HepG2 (cell line): ENCODE measurements at regions not wholly inside any gene's neighbourhood (a gene's known extent, or its start where the extent isn't known, plus 50 kb on each side); places are given as distances from the start of the nearest gene placed in this dataset.

Experiments
- ATAC-seq: fragments of 200-7000 bp; cut with Tn5 transposase; 3 replicates; pipeline ENCODE4 v1.9.1; 2020; ENCODE audit warnings: mild to moderate bottlenecking, moderate library complexity
- BruUV-seq: library from RNA; stranded (reverse); fragments of 400-500 nt; replicated peaks from 2 replicates; lab custom pipeline; 2021; lab: Mats Ljungman, UMichigan
- CTCF ChIA-PET: fragments of 300-600 bp; formaldehyde crosslinking; extraction: SDS; loops from one replicate; lab custom pipeline; 2021; ENCODE audit warnings: low total read pairs, inconsistent platforms, low intra/inter-chr PET ratio; lab: Yijun Ruan, JAX
- POLR2A ChIA-PET: fragments of 350-600 bp; sonication (Branson Sonifier 250); formaldehyde crosslinking; loops from one replicate; lab custom pipeline; 2020; ENCODE audit warnings: antibody characterized with exemption, inconsistent platforms; lab: Yijun Ruan, JAX
- DNase-seq: peaks from one replicate; pipeline ENCODE4 v3.0.0-alpha.2; 2015; ENCODE audit warnings: low spot score
- FAIRE-seq: peaks from 3 replicates; lab custom pipeline; 2011; peaks lifted over from hg19 to GRCh38; lab: Jason Lieb, UNC
- H2AFZ ChIP-seq: one replicate; pipeline ENCODE4 v1.6.1; 2011; ENCODE audit warnings: low read length, inconsistent platforms
- H3K27ac ChIP-seq: fragments of 300-600 bp; 3 replicates; pipeline ENCODE4 v1.8.0; 2011; ENCODE audit warnings: mixed run types, mild to moderate bottlenecking, mixed read lengths, low read length, inconsistent platforms; ENCODE audit not compliant: insufficient read depth; ENCODE audit errors: extremely low read length
- H3K27me3 ChIP-seq, 2 experiments: fragments of 200-600 bp in 1 of 2; 2 replicates in 1 of 2; 3 replicates in 1 of 2; pipeline versions ENCODE4 v1.6.0 to v1.8.0; 2011; ENCODE audit warnings: low read length in 2 of 2, mild to moderate bottlenecking in 2 of 2, moderate library complexity in 2 of 2, inconsistent platforms in 1 of 2; ENCODE audit not compliant: insufficient read depth in 2 of 2, control insufficient read depth in 1 of 2
- H3K36me3 ChIP-seq, 2 experiments: fragments of 200-600 bp in 1 of 2; replicated peaks in 1 of 2; 2 replicates in 1 of 2; 3 replicates in 1 of 2; pipeline versions ENCODE4 v1.5.1 to v1.8.0; 2011; ENCODE audit warnings: low read length in 2 of 2, inconsistent platforms in 1 of 2; ENCODE audit not compliant: insufficient read depth in 2 of 2, control insufficient read depth in 1 of 2
- H3K4me1 ChIP-seq: 2 replicates; pipeline ENCODE4 v1.5.1; 2012; ENCODE audit warnings: low read length, inconsistent platforms; ENCODE audit not compliant: insufficient read depth
- H3K4me2 ChIP-seq: 2 replicates; pipeline ENCODE4 v1.6.0; 2011; ENCODE audit warnings: low read depth, low read length, inconsistent platforms
- H3K4me3 ChIP-seq, 3 experiments: fragments of 200-600 bp in 1 of 3; sonication (generic), shearing (Covaris generic) in 1 of 3; replicated peaks in 1 of 3; 2 replicates each; pipeline ENCODE4 v1.5.1; 2011 to 2016; ENCODE audit warnings: low read length in 3 of 3, inconsistent platforms in 2 of 3, low read depth in 2 of 3, mild to moderate bottlenecking in 2 of 3, control low read depth in 1 of 3, mixed read lengths in 1 of 3; ENCODE audit not compliant: insufficient read depth in 1 of 3
- H3K79me2 ChIP-seq: one replicate; pipeline ENCODE4 v1.6.1; 2011; ENCODE audit warnings: low read length, inconsistent platforms; ENCODE audit not compliant: insufficient read depth
- H3K9ac ChIP-seq: 2 replicates; pipeline ENCODE4 v1.6.0; 2011; ENCODE audit warnings: mild to moderate bottlenecking, low read depth, low read length, inconsistent platforms; ENCODE audit not compliant: insufficient read depth
- H3K9me3 ChIP-seq: 2 replicates; pipeline ENCODE4 v1.5.1; 2012; ENCODE audit warnings: mild to moderate bottlenecking, low read length
- H4K20me1 ChIP-seq: 2 replicates; pipeline ENCODE4 v1.6.0; 2011; ENCODE audit warnings: inconsistent platforms, mild to moderate bottlenecking, low read length, moderate library complexity; ENCODE audit not compliant: insufficient read depth
- KLF12 ChIP-seq: sonication (generic); formaldehyde crosslinking; IDR thresholded peaks from 2 replicates; pipeline ENCODE4 v1.4.0; 2020; ENCODE audit warnings: missing genetic modification reagents, borderline replicate concordance
- ZNF484 ChIP-seq: sonication (generic); formaldehyde crosslinking; IDR thresholded peaks from 2 replicates; pipeline ENCODE4 v1.5.1; 2020; ENCODE audit warnings: mild to moderate bottlenecking, low read depth, missing genetic modification reagents, borderline replicate concordance
- ZNF850 ChIP-seq: sonication (generic); formaldehyde crosslinking; conservative IDR thresholded peaks from 2 replicates; pipeline ENCODE4 v1.9.0; 2021; ENCODE audit warnings: mild to moderate bottlenecking, missing genetic modification reagents
- WGBS: methylation state at CpG from one replicate; pipeline ENCODE4 v1.1.6; 2017; ENCODE audit warnings: low lambda C conversion rate; 5-methylcytosine and 5-hydroxymethylcytosine counted together
- in situ Hi-C: cut with HindIII; loops from 2 replicates; pipeline ENCODE4 v1.10.0; 2017; ENCODE audit warnings: low pct_unique_long_range_greater_than_20kb; ENCODE audit not compliant: extremely low pct_ligation_motif_present
- intact Hi-C: fragments of 100-400 bp; cut with micrococcal nuclease; formaldehyde crosslinking; loops from one replicate; pipeline ENCODE4 v1.10.0; 2022; ENCODE audit not compliant: unreplicated experiment
- TF ChIP-seq, protein P1 (sequence below): sonication (generic); formaldehyde crosslinking; IDR thresholded peaks from 2 replicates; pipeline ENCODE4 v1.5.1; 2020; ENCODE audit warnings: mild to moderate bottlenecking, missing genetic modification reagents, moderate library complexity

DNA sequence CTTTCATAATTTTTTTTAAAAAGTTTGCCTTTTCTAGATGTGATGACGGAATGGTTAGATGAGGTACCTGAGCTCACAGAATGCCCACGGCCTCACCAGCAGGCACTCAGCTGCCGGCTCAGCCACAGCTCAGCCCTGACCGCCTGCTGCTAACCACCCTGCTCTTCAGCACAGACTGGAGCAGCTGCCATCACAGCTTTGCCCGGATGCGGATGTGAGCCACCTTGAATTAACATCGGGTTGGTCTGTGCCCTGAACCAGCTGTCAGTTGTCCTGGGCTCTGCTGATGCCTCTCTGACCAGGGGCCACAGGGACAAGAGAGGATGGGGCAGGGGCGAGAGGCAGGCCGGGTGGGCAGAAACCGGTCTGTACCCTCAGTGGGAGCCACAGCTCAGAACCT lies 93.3 kb downstream of the HMX1 start:
- POLR2A ChIA-PET = no interaction called here
- no peak overlapping the region for H3K9ac ChIP-seq
- H3K27me3 ChIP-seq = peaks cover 3 to 32% of the 10 kb centered on the region in 2 experiments; a peak in 4 of 5 replicates
- H3K4me2 ChIP-seq = no peak overlapping the region
- H3K9me3 ChIP-seq = no peaks in the 10 kb centered on the region
- H3K27ac ChIP-seq = no peak overlapping the region
- no peak for DNase-seq
- in situ Hi-C loops = no loop called here
- no peak overlapping the region for H2AFZ ChIP-seq
- no peaks in the 10 kb centered on the region for H3K79me2 ChIP-seq
- peaks cover 3% of the 10 kb centered on the region; the same call in 1 of the 2 replicates for H4K20me1 ChIP-seq
- CTCF ChIA-PET = no interaction called here
- WGBS = 5% methylated on average over 7 of the region's 10 CpGs
- no TSS peak for BruUV-seq
- no peaks in the 10 kb centered on the region for H3K36me3 ChIP-seq
- TF ChIP-seq ZNF484 (CRISPR knock-in tag) = no peak
- TF ChIP-seq, all 625 proteins: peak for 0
- no peak for ATAC-seq
- intact Hi-C loops = no loop called here
- no peak overlapping the region for H3K4me3 ChIP-seq
- no peak for FAIRE-seq
- no peaks in the 10 kb centered on the region for H3K4me1 ChIP-seq

DNA sequence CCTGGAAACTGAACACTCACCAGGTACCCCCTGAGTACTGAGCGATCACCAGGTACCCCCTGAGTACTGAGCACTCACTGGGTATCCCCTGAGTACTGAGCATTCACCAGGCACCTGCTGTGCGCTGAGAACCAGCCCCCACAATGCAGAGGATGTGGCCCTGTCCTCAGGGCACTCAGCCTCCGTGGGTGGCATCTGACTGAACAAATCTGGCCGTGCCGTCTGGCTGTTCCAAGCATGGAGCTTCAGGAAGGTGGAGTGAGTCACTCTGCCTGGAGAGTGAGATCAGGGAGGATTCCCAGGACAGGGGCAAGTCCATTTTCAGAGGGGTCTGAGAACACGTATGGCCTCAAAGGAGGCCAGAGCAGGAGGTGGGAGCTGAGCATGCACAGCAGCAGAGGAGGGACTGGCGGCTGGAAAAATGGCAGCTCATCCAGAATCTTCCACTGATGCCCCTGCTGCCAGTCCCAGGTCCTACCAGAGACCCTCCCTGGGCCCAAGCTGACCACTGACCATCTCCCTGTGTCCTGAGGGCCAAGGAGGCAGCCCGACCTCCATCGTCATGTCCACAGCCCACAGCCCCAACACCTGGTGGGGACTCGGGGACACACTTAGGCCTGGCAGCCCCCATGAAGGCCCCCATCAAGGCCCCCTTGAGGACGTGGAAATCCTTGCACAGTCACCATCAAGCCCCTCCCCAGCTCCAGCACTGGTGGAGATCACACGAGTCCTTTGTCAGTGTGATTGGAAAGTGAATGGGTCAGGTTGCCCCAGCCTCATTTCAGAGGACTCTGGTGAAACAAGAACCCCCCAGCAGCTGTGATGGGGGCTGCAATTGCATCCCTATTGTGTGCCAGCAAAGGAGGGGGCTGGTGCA lies 94.1 kb downstream of the HMX1 start:
- Histone ChIP-seq H3K36me3 (no peaks in the 10 kb centered on the region), H3K79me2 (no peaks in the 10 kb centered on the region), H3K4me1 (no peaks in the 10 kb centered on the region), H3K4me2 (no peak overlapping the region), H2AFZ (no peak overlapping the region), H4K20me1 (peaks cover 3% of the 10 kb centered on the region; the same call in 1 of the 2 replicates), H3K27ac (no peak overlapping the region), H3K4me3 (no peak overlapping the region), H3K9me3 (no peaks in the 10 kb centered on the region), H3K9ac (no peak overlapping the region), H3K27me3 (peaks cover 3 to 27% of the 10 kb centered on the region in 2 experiments; a peak in 3 of 5 replicates)
- intact Hi-C loops = no loop called here
- 6% methylated on average over 6 of the region's 12 CpGs for WGBS
- ChIA-PET POLR2A (no interaction called here), CTCF (no interaction called here)
- FAIRE-seq (no peak), DNase-seq (no peak), ATAC-seq (no peak)
- no TSS peak for BruUV-seq
- in situ Hi-C loops = no loop called here
- no peak for TF ChIP-seq KLF12 (CRISPR knock-in tag)
- TF ChIP-seq, protein P1, sequence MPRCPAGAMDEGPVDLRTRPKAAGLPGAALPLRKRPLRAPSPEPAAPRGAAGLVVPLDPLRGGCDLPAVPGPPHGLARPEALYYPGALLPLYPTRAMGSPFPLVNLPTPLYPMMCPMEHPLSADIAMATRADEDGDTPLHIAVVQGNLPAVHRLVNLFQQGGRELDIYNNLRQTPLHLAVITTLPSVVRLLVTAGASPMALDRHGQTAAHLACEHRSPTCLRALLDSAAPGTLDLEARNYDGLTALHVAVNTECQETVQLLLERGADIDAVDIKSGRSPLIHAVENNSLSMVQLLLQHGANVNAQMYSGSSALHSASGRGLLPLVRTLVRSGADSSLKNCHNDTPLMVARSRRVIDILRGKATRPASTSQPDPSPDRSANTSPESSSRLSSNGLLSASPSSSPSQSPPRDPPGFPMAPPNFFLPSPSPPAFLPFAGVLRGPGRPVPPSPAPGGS = no peak
- TF ChIP-seq ZNF850 = no peak
